GM19463 (cell line): ENCODE measurements at regions not wholly inside any gene's neighbourhood (a gene's known extent, or its start where the extent isn't known, plus 50 kb on each side); places are given as distances from the start of the nearest gene placed in this dataset.

Experiments
- ATAC-seq: cut with Tn5 transposase; IDR thresholded peaks from one replicate; pipeline ENCODE4 v1.9.1; 2021; ENCODE audit warnings: mild to moderate bottlenecking, moderate library complexity; ENCODE audit not compliant: unreplicated experiment

DNA sequence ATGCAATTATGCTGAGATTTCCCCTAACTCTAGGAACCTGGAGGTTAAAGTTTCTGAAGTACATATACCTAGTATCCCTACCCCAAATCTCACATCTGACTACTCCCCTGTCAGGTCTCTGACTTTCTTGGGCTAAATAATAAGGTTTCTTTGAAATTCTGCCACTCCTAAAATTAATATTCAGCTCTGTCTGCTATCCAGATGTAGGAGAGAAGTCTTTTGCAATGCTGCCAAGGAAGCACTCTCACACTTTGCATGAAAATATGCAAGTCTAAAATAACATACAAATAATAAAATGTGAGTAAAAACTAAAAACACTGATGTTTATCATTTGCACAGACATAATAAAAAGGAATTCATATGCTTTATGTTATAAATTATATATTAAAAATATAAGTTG, 196.9 kb upstream of the LRFN5 start:
- no peak for ATAC-seq

DNA sequence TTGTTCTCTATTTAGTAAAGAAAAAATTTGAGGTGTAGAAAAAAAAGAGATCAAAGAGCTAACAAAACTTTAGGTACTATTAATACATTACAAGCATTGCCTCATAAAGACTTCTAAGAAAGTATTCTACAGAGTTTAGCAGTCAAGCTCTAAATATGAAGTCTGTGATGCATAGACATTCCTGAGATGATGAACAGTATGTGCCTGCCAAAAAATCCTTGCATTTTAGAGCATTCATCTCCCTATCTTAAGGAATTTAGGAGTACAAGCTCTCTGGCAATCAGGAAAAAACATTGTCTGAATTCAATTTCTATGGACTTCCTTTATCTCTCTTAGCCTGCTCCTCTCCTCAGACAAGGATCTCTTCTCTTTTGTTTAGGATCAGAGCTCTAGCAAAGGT, 202.6 kb upstream of the LRFN5 start:
- ATAC-seq = no peak

DNA sequence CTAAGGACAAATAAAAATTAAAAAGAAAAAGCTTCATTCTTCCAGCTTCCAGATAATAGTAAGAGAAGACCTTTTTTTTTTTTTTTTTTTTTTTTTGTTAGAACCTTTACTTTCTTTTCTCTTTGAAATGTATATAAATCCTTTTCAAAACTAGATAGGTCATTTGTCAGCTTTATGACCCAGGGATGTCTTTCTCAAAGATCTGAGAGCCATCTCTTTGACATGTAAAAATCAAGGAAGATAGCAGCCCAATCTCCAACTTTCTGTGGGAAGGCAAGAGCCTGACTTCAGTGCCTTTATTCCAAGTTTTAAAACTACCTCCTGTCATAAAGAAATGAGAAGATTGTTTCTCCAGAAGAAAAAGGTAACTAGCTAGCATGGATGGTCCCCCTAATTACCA, 203.3 kb upstream of the LRFN5 start:
- ATAC-seq = no peak

DNA sequence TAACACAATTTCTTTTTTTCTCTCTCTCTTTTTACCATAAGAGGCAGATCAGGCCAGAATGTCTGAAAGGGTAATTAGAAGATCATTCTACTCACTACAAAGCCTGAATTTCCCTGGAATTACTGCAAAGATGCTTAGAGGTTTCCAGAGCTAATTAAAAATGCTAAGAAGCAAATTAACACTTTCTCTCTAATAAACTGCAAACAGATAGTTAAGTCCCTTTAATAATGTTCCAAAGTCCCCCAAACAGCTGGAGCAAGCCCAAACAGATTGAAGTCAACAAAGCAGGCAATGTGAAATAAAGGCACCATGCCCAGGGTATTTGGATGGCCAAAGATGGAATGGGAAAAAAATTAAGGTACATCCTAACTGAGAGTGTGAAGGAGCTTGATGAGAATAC, 208.8 kb upstream of the LRFN5 start:
- ATAC-seq = no peak

DNA sequence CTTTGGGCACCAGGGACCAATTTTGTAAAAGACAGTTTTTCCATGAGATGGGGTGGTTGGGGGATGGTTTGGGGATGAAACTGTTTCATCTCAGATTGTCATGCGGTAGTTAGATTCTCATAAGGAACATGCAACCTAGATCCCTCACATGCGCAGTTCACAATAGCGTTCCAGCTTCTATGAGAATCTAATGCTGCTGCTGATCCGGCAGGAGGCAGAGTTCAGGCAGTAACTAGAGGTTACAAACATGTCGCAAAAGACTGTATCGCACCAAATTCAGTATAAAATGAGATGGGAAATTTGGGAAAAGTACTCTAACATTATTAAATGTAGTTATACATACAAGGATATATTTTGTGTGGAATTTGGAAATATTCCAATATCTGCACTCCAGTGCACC, 213.2 kb upstream of the LRFN5 start:
- ATAC-seq = no peak

DNA sequence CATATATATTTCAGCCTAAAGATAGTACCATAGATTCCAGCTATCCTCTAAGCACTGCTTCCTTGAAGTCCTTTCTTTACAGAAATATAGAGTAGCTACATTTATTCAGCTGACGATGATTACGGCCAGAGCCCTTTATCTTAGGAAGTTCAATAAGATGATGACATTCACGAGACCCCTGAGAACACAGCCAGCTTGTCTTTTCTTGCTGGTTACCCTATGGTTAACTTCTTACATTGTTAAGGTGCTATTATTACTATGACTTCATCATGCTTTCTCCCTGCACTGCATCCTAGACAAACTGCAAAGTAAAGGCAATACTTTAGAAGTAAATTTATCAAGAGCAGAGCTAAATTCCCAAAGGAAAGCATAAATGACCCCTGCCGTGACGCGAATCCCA, 214.4 kb upstream of the LRFN5 start:
- ATAC-seq = no peak

DNA sequence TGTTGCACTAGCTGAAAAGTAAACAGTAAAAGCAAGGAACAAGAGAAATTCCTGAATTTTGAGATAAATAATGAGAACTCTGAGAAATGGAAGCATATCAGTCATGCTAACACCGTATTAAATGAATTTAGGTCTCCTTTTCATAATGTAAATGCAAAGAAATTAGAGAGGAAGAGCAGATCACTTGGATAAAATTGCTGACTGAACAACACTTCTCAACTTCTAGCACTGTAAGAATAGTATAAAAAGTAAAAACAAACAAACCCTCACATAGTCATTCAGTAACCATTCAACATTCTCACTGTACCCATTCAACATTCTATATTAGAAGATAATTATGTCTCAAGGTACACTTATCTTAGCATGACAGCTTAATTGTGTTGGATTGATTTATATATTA, 217.3 kb upstream of the LRFN5 start:
- no peak for ATAC-seq

DNA sequence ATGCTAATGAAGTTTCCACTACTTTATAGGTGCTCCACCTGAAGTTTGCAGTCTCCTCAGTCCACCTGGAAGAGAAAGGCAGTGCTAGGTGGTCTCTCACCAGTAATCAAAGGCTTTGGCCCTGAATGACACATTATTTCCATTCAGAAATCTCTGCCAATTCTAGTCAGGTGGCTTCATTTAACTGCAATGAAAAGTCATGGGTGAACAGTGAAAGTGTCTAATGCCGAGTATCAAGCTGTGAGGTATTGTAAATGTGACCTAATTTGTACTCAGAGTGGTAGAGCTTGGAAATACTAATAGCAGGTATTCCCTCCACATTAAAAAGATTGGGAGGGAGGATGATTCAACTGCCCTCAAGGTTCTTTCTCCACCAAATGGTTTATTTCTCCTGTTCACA, 220.9 kb upstream of the LRFN5 start:
- no peak for ATAC-seq

DNA sequence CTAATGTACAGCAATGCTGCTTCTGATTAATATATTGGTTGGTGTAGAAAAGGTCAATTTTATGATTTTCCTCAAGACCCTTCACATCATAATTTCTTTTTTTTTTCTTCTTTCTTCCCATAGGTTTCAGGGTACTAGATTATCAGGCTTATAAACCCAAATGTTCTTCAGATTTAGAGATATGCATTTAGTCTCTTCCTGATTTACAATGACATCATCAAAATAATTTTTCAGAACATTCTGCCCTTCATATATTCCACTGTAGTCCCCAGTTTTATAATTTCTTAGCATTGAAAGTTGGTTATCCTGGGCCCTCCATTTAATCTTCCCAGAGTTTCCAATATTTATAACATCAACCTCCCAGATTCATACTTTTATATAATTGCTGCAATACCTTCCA, 226.7 kb upstream of the LRFN5 start:
- ATAC-seq = no peak

DNA sequence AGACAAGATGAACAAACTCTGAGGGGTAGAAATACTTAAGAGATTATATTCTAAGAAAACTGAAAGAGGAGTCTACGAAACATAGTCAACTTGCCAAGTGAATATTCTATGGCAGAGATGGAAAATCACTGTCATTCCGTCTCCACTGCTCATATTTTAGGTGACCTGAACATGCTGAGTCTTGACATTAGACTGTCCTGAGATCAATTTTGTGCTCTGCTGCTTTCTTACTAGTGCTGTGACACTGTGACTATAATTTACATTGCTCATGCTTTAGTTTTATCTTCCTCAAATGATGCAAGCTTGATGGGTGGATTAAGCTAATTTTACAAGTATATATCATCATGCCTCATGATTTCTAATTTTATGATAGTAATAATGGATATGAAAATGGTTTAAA, 228.2 kb upstream of the LRFN5 start:
- no peak for ATAC-seq

DNA sequence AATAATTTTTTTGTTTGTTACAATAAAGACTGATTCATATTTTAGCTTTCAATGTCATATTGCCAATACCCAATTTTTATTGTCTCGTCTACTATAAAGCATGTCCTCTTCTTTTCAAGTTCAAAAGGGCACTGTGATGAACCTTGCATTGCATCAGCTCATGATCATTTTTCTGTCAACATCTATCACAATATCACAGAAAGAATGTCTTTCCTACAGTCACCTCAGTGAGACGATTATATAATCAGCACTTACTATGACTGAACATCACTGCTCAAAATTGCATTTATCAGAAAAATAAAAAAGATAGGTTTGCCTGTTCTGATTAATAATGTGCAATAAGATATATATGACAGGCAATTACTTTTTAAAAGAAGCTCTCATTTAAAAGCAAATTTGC, 228.7 kb upstream of the LRFN5 start:
- ATAC-seq = no peak

DNA sequence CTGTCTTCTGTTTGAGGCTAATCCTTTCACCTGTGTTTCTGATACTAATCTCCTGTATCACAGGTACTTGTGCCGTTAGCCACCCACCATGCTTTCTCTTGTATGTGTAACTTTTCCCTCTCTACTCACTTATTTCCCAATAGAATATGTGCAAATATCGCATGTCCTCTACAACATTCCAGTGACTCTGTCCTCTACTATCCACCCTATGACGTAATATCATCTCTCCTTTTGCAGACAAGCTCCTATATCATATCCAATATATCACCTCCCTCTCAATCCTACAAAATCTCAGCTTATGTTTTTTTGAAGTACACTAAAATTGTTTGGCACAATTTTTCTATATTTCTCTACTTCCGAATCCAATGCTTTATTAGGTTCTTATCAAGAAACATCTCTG, 232.6 kb upstream of the LRFN5 start:
- no peak for ATAC-seq

DNA sequence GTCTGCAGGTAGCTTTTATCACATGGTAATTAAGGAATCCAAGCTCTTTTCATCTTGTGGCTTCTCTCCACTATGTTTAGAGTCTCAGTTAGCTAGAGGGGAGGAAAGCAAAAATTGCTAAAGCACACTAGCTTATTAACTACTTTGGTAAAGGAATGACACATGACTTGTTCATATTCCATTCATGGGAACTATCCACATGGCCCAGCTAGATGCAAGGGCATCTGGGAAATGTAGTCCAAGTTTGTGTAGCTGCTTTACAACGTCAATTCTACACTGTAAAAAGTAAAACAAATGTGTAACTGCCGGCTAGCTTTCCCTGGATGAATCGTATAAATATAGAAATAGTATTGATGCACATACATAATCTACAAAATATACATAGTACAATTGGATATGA, 244.5 kb upstream of the LRFN5 start:
- no peak for ATAC-seq

DNA sequence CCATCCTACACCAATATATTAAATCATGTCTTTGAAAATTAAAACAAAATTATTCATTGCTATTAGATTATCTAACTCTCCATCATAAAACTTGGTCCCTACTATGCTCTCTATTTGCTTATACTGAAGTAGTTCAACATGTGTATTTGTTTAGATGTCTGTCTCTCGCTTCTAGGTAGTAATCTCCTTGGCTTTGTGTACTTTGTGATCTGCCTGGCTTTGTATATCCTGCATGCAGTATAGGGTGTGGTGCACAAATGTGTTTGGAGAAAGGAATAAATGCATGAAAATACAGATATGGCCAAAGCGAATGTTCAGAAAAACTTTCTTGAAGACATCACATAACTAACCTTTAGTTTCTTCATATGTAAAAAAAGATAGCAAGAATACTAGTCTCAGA, 246.6 kb upstream of the LRFN5 start:
- no peak for ATAC-seq

DNA sequence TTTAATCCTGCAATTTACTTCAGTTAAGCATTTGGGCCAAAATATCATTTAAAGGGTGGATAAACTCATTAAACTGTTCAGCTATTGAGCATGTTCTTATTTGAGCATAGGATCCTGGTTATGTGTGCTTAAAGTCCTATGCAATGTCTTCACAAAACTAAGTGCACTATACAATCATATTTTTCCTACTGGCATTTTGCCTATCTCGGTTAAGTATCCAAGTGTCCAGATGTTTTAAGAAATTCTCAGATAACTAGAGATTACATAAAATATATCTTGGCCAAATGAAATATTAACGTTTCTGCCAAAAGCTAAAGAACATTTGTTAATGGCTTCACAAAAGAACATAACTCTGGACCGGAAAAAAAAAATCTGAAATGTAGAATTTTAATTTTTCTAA, 250.8 kb upstream of the LRFN5 start:
- ATAC-seq = no peak

DNA sequence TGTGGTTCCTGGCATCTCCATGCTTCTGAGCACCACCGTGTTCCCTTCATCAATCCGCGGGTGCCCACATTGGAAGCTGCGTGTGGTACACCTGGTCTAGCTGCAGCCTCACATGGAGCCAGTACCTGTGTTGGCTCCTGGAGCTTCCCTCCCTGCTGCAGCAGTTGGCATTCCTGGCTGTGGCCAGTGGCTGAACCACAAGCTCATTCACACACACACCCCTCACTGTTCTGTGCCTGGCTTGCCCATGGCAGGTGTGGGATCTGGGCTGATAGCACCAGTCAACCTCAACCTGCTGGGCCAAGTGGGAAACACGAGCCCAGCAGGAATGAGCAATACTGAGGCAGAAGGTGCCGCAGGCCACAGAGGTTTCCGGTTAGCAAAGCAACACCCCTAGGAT, 256.2 kb upstream of the LRFN5 start:
- no peak for ATAC-seq

DNA sequence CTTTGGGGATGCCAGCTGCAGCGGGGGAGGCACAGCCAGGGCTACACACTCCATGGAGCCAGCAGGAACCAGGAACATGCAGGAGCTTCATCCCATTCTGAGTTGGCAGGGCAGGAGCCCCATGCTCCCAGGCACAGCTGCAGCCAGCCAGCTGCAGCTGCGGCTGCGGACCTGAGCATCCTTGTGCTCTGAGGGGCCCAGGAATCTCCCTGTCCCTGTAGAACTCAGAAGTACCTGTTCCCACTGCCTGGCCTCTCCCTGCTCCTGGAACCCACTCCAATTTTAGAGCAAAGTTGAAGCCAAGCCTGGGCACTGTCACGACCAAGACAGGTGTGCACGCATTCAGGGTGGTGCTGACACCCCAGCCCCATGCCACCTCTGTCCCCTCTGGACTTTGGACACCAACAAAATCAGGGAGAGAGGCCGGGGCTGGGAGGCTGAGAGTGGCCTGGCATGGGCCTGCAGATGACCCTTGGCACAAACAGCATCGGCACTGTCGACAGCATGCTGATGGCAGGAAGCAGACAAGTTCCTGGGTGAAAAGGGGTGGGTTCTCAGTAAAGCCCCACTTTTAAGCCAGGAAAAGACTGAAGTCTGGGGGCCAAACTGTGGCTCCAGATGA, 257.3 kb upstream of the LRFN5 start:
- no peak for ATAC-seq

DNA sequence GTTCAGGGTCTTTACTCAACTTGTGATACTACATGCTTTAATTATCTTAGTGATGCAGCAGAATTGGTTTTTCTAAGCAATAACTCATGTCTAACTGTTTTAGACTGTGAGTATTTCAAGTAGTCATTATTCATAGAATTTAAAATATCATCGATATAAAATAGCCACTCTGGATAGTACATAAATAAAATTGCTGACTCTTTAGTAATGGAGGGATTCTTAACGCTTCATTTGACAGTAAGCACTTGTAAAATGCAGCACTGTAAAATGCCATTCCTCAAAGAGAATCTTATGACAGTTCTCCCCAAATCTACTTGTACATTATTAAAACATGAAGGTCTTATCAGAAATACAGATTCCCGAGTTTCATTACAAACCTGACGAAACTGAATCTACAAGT, 262.8 kb upstream of the LRFN5 start:
- no peak for ATAC-seq

DNA sequence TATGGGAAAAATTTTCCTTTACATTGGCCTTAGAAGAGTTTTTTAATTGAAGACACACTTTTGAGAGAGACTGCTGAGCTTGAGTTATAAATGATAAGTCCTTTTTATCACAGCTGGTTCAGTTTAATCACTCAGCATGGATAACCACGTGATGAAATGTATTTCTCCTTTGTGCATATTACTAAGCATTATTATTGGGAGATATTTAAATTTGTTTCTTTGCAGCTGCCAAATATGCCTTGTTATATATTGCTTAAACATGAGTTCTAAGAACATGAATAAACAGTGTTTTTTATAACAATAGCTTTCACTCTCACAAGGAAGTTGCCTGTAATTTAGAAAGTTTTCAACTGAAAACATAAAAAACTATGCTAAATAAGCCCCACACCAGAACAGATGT, 293.5 kb upstream of the LRFN5 start:
- no peak for ATAC-seq

DNA sequence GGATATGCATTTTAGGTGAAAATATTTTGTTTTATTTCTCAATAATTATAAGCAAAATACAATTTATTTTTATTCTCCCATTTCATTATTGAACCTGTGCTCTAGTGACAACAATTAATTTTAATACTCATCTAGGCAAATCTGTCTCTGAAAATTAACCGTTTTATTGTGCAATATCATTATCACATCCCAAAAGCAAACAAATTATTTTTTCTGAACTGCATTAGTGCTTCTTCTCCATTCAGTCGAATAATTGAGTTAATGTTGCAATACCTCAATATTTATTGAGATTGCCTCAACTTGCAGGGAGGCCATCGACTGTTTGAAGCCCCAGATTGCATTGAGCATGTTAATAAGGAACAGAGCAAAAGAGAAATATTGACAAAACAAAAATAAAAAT, 303.2 kb upstream of the LRFN5 start:
- ATAC-seq = no peak

DNA sequence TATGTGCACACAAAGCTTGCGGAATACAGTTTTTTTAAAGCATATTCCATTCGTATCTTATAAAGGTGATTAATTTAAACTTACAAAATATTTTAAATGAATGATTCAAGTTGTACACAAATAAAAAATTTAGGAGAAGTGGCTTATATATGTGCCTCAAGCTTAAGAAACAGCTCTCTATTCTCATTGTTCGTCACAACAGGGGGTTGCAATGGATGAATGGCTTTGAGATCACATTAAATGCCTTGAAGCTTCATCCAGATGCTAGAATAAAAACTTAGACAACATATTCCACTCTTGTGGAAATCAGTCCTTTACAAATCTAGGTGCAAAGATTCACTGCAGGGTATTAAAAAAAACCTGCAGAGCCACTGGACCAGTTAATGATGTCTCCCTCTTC, 303.9 kb upstream of the LRFN5 start:
- ATAC-seq = no peak

DNA sequence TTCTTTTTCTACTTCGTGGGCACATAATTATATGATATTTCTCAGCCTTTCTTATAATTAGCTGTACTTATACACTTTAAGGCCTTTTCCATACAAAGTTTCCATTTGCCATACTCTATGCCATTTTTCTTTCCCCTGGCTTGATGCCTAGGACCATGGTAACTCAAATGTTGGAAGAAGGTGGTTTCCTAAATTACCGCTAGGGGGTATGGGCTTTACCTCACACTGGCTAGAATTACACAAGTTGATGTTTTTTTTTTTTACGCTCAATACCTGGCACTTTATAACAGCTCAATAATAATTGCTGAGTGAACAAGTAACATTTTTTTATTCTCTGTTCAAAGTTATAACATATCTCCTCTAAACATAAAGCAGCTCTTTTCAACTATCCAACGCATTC, 306.8 kb upstream of the LRFN5 start:
- ATAC-seq = no peak

DNA sequence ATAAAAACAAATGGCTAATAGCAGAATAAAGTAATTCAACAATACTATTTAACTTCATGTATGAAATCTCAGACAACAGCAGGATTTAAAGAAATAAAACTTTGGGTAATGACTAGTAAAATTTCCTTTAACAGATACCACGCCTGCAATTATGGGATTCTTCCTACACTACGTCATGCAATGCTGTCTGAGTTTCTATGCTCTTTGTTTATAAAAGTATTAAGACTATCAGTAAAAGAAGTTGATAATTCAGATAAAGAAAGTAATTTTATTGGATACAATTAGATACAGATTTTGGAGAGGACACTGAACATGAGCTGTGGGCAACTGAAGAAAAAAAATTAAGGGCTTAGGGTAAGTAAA, 308.4 kb upstream of the LRFN5 start:
- ATAC-seq = no peak
